Dedifferentiated amniotic fluid mesenchymal stem cell (primary cell): ENCODE measurements at regions not wholly inside any gene's neighbourhood (a gene's known extent, or its start where the extent isn't known, plus 50 kb on each side); places are given as distances from the start of the nearest gene placed in this dataset.

Experiments
- DNase-seq: peaks from one replicate; pipeline ENCODE4 v3.0.0-alpha.2; 2016; ENCODE audit errors: extremely low spot score

GRCh38 chr17:13405807-13406206 lies 195.9 kb downstream of the HS3ST3A1 start:
- DNase-seq: no peak

DNA sequence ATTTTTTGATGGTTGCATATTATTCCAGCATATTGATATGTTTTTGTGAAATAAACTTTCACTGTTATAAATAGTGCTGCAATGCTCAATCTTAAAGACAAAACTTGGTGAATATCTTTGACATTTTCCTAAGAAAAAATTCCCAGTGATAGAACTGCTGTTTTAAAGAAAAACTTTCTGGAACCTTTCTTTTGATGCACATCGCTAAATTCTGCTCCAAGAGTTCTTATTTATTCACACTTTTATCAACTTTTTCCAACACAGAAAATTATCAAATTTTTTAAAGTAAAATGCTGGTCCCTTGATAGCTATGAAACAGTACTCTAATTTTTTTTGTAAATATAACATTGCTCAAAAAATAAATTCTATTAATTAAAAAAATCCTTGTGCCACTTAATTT lies 196.6 kb downstream of the HS3ST3A1 start:
- no peak for DNase-seq

GRCh38 chr17:13403982-13404946 lies 197.5 kb downstream of the HS3ST3A1 start:
- DNase-seq: no peak

- DNase-seq: no peak
These were observed 201.2 kb downstream of the HS3ST3A1 start for GRCh38 chr17:13400491-13400890.

DNA sequence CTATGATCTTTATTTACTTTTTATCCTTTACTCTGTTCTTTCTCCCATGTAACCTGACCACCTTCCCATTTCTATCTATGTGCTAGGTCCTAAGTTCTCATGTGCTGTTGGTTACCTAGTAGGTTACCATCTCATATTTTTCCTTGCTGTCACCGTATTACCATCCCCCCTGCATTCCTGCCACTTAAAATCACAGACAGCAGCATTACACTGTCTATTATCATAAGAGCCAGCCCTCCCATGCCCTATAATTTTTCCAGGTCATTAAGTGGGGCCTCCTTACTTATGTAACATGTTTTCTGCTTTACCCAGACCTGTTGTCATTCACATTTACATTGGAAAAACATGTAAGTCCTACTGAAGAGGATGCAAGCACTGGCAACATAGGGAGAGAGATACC lies 202.9 kb downstream of the HS3ST3A1 start:
- DNase-seq: no peak

- DNase-seq: no peak
These were observed 203.6 kb downstream of the HS3ST3A1 start for GRCh38 chr17:13398091-13398490.

DNA sequence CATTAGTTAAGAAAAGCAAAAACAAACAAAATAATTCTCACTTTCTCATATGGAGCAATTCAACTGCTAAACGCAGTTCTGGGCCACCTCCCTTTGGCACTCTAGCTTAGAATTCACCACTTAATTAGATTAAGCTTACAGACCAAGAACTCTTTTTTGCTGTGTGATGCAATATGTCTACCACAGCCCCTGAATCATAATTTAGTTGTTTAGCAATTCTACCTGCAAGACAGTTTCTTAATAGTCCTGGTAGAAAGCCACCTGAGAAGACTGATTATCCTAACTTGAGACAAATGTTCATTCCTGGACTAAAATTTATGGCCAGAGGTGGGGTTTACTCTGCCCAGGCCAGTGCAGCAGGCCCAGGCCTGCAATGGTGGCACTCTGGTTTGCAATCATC lies 205.9 kb downstream of the HS3ST3A1 start:
- DNase-seq: no peak

GRCh38 chr17:13395346-13395745 lies 206.4 kb downstream of the HS3ST3A1 start:
- DNase-seq: no peak

- DNase-seq: no peak
These were observed 207.7 kb downstream of the HS3ST3A1 start for GRCh38 chr17:13393841-13394710.

DNA sequence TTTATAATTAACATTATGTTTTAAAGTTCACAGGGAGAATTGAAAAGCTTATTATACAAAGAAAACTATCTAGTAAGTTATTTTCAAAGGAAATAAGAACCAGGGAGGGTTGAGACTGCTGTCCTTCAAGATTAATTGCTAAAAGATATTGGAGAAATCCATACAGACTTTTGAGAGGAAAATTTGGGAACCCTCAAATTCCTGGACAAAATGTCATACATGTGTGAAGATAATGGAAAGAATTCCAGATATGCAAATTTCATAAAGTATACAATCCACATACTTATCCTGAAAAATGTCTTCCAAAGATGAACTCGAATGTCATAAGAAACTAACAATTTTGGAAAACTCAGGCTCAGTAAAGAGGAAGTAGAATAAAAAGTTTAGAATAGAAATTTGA lies 213.8 kb downstream of the HS3ST3A1 start:
- no peak for DNase-seq

DNA sequence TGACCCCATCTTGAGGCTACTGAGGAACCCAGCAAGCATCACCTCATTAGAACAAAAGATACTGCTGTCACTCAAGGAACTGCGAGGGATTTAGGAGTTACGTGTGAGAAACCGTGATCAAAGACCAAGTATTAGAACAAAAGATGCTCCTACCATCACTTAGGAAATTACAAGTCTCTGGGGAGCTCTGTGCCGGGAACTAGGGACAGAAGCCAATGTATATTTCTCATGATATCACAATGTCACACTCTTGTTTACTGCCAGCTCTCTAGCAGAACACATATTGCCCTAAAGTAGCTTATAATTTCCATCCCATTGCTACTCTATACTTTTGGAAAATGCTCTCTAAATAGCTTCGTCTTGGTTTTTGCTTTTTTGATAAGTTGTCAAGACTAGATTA lies 214.5 kb downstream of the HS3ST3A1 start:
- DNase-seq: no peak

DNA sequence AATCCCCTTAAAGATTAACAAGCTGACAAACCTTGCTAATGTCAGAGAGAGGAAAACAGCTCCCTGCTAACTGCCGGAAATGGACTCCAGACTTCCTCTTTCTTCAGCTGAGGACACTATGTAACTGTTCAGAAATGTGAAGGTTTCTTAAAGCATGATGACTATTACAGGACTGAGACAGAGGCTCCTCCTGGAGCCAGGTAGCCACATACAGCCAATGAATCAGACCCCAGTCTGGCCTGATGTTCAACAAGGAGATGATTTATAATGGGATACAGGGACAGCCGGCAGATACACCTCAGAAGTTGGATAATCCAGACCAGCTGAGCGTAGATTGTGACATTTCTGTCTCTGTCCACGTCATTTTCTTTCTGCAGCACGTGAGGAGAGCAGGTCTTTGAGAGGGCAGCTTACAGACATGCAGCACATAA lies 216.2 kb downstream of the HS3ST3A1 start:
- DNase-seq: no peak

DNA sequence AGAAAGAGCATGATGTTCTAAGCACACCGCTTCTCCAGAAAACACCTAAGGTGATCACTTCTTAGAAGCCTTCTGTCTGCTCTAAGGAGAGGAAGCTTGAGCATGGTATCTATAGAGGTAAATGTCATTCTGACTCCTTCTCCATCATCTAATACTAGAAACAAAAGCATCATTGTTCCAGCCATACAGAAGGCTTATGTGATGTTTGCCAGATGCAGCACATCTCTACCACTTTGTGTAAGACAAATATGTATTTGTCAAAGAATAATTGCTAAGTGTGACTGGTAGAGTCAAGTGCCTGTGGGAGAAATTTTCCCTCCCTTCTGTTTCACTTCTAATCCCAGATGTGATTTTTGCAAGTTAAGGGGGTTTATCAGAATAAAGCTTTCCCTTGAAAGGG lies 217.1 kb downstream of the HS3ST3A1 start:
- no peak for DNase-seq

DNA sequence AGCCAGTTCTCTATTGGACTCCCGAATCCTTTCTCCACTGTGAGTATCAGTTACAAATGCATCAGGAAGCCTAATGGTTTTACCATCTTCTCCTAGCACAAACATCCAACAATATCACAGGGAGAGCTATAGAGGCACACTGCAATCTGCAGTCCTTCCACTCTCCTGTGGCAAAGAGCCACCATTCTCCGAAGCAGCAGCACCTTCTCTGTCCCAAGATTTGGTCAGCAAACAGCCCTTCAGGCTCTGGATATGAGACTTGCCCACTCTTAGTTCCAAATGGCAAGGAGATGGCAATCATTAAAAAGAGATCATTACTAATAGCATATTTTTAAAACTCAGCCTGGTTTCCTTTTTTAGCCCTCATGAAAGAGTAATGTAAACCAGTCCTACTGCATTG lies 223.4 kb downstream of the HS3ST3A1 start:
- no peak for DNase-seq

GRCh38 chr17:13374203-13375143 lies 227.3 kb downstream of the HS3ST3A1 start:
- peak; percentile 26 for DNase-seq

GRCh38 chr17:13372432-13372831 lies 229.3 kb downstream of the HS3ST3A1 start:
- no peak for DNase-seq

GRCh38 chr17:13367154-13367553 lies 234.6 kb downstream of the HS3ST3A1 start:
- no peak for DNase-seq

GRCh38 chr17:13365331-13365730 lies 236.4 kb downstream of the HS3ST3A1 start:
- no peak for DNase-seq

DNA sequence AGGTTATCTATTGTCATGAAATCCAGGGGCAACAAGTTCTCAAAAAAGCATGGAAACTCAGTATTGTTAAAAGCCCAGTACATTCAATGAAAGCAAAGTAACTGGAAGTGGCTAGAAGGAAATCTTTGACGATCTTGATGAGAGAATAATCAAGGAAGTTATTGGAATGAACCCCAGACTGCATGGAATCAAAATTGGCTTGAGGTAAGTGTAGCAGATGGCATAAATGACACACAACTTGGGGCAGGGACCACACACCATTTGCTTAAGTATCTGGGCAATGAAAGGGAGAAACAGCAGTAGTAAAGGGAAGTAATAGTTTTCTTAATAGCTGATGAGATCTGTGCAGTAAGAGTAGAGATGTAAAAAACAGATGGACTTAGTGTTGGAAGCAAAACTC lies 238.0 kb downstream of the HS3ST3A1 start:
- no peak for DNase-seq

DNA sequence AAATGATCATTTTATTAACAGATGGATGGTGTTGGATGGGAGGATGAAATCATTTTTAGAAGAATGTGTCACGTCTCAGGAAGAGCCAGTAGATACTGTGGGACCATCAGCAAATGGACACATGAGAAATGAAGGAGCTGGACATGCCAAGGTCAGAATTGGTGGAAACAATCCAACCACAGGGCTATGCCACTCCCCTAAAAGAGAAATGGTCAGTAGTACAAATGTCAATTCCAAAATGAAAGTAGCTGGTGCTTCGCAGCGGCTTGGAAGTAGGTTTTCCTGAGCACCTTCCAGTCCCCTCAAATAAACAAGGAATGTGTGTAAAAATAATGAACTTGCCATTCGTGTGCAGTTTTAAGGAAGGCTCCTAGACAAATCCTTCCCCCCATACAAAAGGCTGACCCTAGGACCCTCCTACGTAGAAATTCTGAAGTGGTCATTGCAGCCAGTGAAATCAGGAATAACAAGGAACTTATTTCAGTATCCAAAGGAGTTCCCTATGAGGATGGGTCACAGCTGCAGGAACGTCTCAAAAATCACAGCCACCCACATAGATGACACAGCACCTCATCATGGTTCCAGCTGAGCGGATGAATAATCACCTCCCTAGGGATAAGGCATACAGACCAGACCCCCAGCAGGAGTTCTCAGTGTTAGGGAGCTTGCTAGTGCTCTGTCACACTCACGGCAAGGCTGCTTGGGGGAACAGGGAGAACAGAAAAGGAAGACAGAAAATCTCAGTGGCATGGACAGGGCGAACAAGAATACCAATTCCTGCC lies 239.2 kb downstream of the HS3ST3A1 start:
- peak; percentile 28 for DNase-seq

DNA sequence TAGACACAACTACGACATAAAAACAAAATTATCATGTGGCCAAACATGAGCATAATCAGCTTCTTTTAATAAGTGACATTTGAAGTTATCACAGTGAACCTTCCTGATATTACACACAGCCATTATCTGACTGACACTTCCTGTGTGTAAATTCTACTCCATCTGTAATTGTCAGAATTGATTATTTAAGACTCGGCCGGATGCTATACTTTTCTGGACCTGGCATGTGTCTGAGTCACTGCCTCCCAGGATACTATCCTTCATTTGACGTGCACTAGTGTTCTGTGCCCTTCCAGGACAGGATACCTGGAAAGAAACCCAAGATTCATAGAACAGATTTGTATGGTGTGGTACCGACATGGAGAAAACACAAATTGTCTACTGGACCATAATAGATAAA lies 242.0 kb downstream of the HS3ST3A1 start:
- DNase-seq: no peak
